ENCODE measurements at regions not wholly inside any gene's neighbourhood (a gene's known extent, or its start where the extent isn't known, plus 50 kb on each side); places are given as distances from the start of the nearest gene placed in this dataset.

DNA sequence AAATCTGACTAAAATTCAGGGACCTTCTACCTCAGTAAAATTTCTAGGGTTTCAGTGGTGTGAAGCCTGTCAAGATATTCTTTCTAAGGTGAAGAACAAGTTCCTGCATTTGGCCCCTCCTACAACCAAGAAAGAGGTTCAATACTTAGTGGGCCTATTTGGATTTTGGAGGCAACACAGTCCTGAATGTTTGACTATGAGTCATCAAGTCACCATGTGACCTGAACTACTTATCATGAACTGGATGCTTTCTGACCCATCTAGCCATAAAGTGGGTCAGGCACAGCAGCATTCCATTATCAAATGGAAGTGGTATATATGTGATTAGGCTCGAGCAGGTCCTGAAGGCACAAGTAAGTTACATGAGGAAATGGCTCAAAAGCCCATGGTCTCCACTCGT lies 163.0 kb upstream of the IRS2 start:
- TF ChIP-seq ESRRG (CRISPR knock-in tag; IDR thresholded peaks at IDR 0.05) (no peak), ZC3H10 (CRISPR knock-in tag; IDR thresholded peaks at IDR 0.05) (no peak), BACH2 (CRISPR knock-in tag; IDR thresholded peaks at IDR 0.05; ENCODE audit: borderline replicate concordance) (no peak)
- TF ChIP-seq, protein P1, sequence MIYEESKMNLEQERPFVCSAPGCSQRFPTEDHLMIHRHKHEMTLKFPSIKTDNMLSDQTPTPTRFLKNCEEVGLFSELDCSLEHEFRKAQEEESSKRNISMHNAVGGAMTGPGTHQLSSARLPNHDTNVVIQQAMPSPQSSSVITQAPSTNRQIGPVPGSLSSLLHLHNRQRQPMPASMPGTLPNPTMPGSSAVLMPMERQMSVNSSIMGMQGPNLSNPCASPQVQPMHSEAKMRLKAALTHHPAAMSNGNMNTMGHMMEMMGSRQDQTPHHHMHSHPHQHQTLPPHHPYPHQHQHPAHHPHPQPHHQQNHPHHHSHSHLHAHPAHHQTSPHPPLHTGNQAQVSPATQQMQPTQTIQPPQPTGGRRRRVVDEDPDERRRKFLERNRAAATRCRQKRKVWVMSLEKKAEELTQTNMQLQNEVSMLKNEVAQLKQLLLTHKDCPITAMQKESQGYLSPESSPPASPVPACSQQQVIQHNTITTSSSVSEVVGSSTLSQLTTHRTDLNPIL (CRISPR knock-in tag; IDR thresholded peaks at IDR 0.05; ENCODE audit: low read depth): no peak
- TF ChIP-seq, protein P2, sequence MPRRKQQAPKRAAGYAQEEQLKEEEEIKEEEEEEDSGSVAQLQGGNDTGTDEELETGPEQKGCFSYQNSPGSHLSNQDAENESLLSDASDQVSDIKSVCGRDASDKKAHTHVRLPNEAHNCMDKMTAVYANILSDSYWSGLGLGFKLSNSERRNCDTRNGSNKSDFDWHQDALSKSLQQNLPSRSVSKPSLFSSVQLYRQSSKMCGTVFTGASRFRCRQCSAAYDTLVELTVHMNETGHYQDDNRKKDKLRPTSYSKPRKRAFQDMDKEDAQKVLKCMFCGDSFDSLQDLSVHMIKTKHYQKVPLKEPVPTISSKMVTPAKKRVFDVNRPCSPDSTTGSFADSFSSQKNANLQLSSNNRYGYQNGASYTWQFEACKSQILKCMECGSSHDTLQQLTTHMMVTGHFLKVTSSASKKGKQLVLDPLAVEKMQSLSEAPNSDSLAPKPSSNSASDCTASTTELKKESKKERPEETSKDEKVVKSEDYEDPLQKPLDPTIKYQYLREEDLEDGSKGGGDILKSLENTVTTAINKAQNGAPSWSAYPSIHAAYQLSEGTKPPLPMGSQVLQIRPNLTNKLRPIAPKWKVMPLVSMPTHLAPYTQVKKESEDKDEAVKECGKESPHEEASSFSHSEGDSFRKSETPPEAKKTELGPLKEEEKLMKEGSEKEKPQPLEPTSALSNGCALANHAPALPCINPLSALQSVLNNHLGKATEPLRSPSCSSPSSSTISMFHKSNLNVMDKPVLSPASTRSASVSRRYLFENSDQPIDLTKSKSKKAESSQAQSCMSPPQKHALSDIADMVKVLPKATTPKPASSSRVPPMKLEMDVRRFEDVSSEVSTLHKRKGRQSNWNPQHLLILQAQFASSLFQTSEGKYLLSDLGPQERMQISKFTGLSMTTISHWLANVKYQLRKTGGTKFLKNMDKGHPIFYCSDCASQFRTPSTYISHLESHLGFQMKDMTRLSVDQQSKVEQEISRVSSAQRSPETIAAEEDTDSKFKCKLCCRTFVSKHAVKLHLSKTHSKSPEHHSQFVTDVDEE (CRISPR knock-in tag; IDR thresholded peaks at IDR 0.05): no peak
